KMS-11 (cell line): ENCODE measurements at regions not wholly inside any gene's neighbourhood (a gene's known extent, or its start where the extent isn't known, plus 50 kb on each side); places are given as distances from the start of the nearest gene placed in this dataset.

Experiments
- H2AFZ ChIP-seq: fragments of 200-600 bp; sonication (generic); 2 replicates; pipeline ENCODE4 v1.6.1; 2016; ENCODE audit warnings: antibody characterized with exemption, mixed run types, low read depth
- H3K27ac ChIP-seq: fragments of 200-600 bp; sonication (generic); 2 replicates; pipeline ENCODE4 v1.6.1; 2016; ENCODE audit warnings: mild to moderate bottlenecking, mixed run types
- H3K27me3 ChIP-seq: fragments of 200-600 bp; sonication (generic); 2 replicates; pipeline ENCODE4 v1.6.1; 2017; ENCODE audit warnings: mild to moderate bottlenecking, low read depth, mixed run types, moderate library complexity; ENCODE audit not compliant: insufficient read depth
- H3K36me3 ChIP-seq: fragments of 200-600 bp; sonication (generic); 2 replicates; pipeline ENCODE4 v1.6.1; 2017; ENCODE audit warnings: mild to moderate bottlenecking, mixed run types; ENCODE audit not compliant: insufficient read depth
- H3K4me1 ChIP-seq: fragments of 200-600 bp; sonication (generic); 2 replicates; pipeline ENCODE4 v1.6.1; 2016; ENCODE audit warnings: mild to moderate bottlenecking, low read depth, mixed run types; ENCODE audit not compliant: poor library complexity, severe bottlenecking
- H3K4me2 ChIP-seq: fragments of 200-600 bp; sonication (generic); 2 replicates; pipeline ENCODE4 v1.7.0; 2016; ENCODE audit warnings: mild to moderate bottlenecking, mixed run types
- H3K4me3 ChIP-seq: fragments of 200-600 bp; sonication (generic); IDR thresholded peaks from 2 replicates; pipeline ENCODE4 v1.6.1; 2017; ENCODE audit warnings: low read depth, low read length, mixed read lengths; ENCODE audit not compliant: insufficient read depth
- H3K79me2 ChIP-seq: fragments of 200-600 bp; sonication (generic); 2 replicates; pipeline ENCODE4 v1.6.1; 2016; ENCODE audit warnings: low read depth, mixed run types; ENCODE audit not compliant: insufficient read depth
- H3K9ac ChIP-seq: fragments of 200-600 bp; sonication (generic); 2 replicates; pipeline ENCODE4 v1.6.1; 2016; ENCODE audit warnings: mild to moderate bottlenecking, mixed run types
- H4K20me1 ChIP-seq: fragments of 200-600 bp; sonication (generic); 2 replicates; pipeline ENCODE4 v1.6.1; 2016; ENCODE audit warnings: mild to moderate bottlenecking, mixed run types; ENCODE audit not compliant: insufficient read depth
- TF ChIP-seq, protein P1 (sequence below): fragments of 200-600 bp; sonication (generic); conservative IDR thresholded peaks from 2 replicates; pipeline ENCODE4 v1.6.1; 2017; ENCODE audit warnings: low read depth, mild to moderate bottlenecking, antibody characterized with exemption, low read length, moderate library complexity, mixed read lengths

DNA sequence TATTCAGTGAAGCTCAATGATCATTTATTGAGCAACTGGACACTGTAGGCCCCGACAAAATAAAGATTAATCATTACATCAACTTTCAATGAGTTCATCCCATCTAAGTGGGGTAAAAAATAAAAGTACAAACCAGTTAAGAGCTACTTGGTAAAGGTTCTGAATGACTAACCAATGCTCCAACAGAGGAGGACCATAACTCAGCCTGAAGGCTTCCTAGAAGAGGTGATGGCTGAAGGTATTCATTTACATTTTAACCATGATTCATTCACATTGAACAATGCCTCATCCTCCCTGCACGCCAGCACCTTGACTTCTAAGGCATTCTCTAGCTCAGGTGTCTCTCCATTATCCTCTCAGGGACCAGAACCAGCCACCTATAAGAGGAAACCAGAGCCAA is 201.4 kb downstream of the ZNF462 start:
- Histone ChIP-seq H3K4me3 (no peak overlapping the region), H3K79me2 (no peaks in the 10 kb centered on the region), H3K4me2 (no peak overlapping the region), H3K36me3 (no peaks in the 10 kb centered on the region), H2AFZ (no peak overlapping the region), H3K4me1 (no peaks in the 10 kb centered on the region), H4K20me1 (no peaks in the 10 kb centered on the region), H3K9ac (no peak overlapping the region), H3K27me3 (no peaks in the 10 kb centered on the region), H3K27ac (no peak overlapping the region)
- TF ChIP-seq, protein P1, sequence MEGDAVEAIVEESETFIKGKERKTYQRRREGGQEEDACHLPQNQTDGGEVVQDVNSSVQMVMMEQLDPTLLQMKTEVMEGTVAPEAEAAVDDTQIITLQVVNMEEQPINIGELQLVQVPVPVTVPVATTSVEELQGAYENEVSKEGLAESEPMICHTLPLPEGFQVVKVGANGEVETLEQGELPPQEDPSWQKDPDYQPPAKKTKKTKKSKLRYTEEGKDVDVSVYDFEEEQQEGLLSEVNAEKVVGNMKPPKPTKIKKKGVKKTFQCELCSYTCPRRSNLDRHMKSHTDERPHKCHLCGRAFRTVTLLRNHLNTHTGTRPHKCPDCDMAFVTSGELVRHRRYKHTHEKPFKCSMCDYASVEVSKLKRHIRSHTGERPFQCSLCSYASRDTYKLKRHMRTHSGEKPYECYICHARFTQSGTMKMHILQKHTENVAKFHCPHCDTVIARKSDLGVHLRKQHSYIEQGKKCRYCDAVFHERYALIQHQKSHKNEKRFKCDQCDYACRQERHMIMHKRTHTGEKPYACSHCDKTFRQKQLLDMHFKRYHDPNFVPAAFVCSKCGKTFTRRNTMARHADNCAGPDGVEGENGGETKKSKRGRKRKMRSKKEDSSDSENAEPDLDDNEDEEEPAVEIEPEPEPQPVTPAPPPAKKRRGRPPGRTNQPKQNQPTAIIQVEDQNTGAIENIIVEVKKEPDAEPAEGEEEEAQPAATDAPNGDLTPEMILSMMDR = no peak

DNA sequence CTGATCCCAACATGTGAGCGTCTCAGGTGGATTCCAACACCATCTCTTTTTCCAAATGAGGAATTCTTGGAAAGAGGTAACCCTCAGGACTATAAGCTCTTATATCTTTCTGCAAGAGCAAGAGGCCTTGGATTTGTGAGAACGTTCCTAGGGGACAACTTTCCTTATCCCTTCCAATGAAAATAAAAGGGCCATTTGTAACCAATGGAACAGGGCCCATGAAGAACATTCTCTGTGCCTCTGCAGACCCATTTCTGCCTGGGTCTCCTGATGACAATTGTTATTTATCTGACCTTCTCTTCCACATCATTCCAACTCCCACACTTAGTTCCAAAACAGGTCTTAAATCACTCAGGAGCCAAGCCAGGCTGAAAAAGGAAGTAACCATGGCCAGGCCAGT is 202.6 kb downstream of the ZNF462 start:
- Histone ChIP-seq H3K4me3 (no peak overlapping the region), H3K36me3 (no peaks in the 10 kb centered on the region), H3K4me1 (no peaks in the 10 kb centered on the region), H3K27me3 (no peaks in the 10 kb centered on the region), H3K27ac (no peak overlapping the region), H3K79me2 (no peaks in the 10 kb centered on the region), H2AFZ (no peak overlapping the region), H4K20me1 (no peaks in the 10 kb centered on the region), H3K4me2 (no peak overlapping the region), H3K9ac (no peak overlapping the region)
- TF ChIP-seq, protein P1 = no peak

DNA sequence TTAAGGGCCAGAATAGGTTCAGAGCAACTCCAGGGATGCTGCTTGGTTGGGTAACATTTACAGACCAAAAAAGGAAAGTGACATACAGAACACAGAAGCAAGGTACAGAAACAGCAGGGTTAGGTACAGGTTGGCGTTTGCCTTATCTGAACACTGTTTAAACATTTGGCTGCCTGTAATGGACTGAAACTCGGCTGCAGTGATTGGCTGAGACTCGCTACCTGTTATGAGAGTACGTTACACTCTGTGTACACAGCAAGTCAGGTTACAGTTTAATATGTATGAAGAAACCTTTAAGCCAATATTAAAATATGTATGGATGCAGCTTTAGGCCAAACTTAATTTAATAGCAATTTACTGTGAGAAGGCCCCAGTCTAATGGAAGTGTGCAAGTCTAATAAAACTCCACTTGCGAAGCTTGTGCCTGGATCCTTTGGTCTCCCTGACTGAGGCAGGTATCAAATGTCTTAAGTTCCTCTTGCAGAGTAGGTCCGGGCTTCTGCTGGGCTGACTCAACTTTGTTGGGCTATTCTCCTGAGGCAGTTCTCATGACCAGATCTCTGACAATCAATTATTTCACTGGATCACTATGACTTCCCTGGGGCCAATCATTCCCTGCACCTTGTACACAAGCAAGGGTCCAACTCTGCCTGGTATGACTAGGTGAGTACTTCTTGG is 204.9 kb downstream of the ZNF462 start:
- H3K79me2 ChIP-seq = no peaks in the 10 kb centered on the region
- no peak overlapping the region for H3K9ac ChIP-seq
- H3K36me3 ChIP-seq = no peaks in the 10 kb centered on the region
- no peaks in the 10 kb centered on the region for H4K20me1 ChIP-seq
- no peak overlapping the region for H3K4me2 ChIP-seq
- no peak overlapping the region for H2AFZ ChIP-seq
- no peak overlapping the region for H3K4me3 ChIP-seq
- H3K27ac ChIP-seq = no peak overlapping the region
- TF ChIP-seq, protein P1 = no peak
- no peaks in the 10 kb centered on the region for H3K27me3 ChIP-seq
- no peaks in the 10 kb centered on the region for H3K4me1 ChIP-seq

DNA sequence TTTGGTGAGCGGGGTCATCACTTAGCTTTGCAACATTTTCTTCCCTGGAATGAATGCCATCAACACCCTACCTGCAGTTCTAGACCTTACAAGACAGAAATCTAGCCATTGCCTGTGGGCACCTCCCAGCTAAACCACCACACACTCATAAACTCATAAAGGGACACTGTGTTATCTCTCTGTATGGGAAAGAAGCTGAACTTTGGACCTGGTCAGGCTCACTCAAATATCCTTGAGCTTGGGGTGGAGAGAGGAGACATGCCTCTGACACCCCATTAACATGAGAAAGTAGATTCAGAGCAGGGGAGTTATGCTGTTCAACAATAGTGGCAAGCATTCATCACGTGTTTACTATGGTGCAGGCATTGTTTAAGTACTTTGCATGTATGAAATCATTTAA is 205.6 kb downstream of the ZNF462 start:
- no peak overlapping the region for H3K27ac ChIP-seq
- H3K4me1 ChIP-seq = no peaks in the 10 kb centered on the region
- TF ChIP-seq, protein P1 = no peak
- no peak overlapping the region for H3K4me3 ChIP-seq
- H2AFZ ChIP-seq = no peak overlapping the region
- no peaks in the 10 kb centered on the region for H4K20me1 ChIP-seq
- H3K9ac ChIP-seq = no peak overlapping the region
- no peak overlapping the region for H3K4me2 ChIP-seq
- no peaks in the 10 kb centered on the region for H3K36me3 ChIP-seq
- H3K79me2 ChIP-seq = no peaks in the 10 kb centered on the region
- no peaks in the 10 kb centered on the region for H3K27me3 ChIP-seq
